ENCODE measurements at regions not wholly inside any gene's neighbourhood (a gene's known extent, or its start where the extent isn't known, plus 50 kb on each side); places are given as distances from the start of the nearest gene placed in this dataset.

DNA sequence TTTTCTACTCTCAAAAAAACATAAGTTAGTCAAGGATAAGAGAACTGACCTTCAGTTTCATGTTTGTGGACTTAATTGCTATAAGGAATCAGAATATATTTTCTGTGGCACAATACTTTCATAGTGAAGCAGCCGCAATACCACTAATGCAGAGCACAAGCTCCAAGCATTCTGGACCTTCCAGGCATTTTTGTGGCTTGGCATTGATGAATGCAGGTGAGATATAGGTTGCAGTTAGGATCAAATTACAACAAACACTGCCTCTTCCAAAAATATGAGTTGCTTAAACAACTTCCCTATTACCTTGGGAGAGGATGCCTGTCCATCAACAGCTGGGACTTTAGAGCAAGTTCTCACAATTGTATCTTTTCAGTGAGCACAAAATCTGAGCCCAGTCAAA, 162.8 kb upstream of the RSPO3 start:
- DNase-seq: no peak
- Mint-ChIP-seq H3K27me3 (ENCODE audit: insufficient read depth, unreplicated experiment) (no peaks in the 10 kb centered on the region), H3K36me3 (ENCODE audit: insufficient read depth, unreplicated experiment) (no peaks in the 10 kb centered on the region), H3K9me3 (ENCODE audit: unreplicated experiment) (peaks cover 10% of the 10 kb centered on the region), H3K27ac (ENCODE audit: unreplicated experiment) (no peak overlapping the region), H3K4me3 (ENCODE audit: unreplicated experiment) (no peak overlapping the region), H3K4me1 (ENCODE audit: low read depth, unreplicated experiment) (peaks cover 30% of the 10 kb centered on the region)
- Histone ChIP-seq H3K9me3 (0 out of 2 replicates have a peak, but pooled peaks cover 2% of the 10 kb centered on the region), H3K4me3 (ENCODE audit: low read depth, low read length) (no peak overlapping the region), H3K36me3 (ENCODE audit: control insufficient read depth, insufficient read depth, low read length) (no peaks in the 10 kb centered on the region), H3K27me3 (replicated peaks; ENCODE audit: control insufficient read depth, insufficient read depth, low read length) (no peaks in the 10 kb centered on the region), H3K4me1 (peaks cover 31% of the 10 kb centered on the region)
- TF ChIP-seq, protein P1, sequence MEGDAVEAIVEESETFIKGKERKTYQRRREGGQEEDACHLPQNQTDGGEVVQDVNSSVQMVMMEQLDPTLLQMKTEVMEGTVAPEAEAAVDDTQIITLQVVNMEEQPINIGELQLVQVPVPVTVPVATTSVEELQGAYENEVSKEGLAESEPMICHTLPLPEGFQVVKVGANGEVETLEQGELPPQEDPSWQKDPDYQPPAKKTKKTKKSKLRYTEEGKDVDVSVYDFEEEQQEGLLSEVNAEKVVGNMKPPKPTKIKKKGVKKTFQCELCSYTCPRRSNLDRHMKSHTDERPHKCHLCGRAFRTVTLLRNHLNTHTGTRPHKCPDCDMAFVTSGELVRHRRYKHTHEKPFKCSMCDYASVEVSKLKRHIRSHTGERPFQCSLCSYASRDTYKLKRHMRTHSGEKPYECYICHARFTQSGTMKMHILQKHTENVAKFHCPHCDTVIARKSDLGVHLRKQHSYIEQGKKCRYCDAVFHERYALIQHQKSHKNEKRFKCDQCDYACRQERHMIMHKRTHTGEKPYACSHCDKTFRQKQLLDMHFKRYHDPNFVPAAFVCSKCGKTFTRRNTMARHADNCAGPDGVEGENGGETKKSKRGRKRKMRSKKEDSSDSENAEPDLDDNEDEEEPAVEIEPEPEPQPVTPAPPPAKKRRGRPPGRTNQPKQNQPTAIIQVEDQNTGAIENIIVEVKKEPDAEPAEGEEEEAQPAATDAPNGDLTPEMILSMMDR (IDR thresholded peaks at IDR 0.05; ENCODE audit: insufficient read depth in 1 of 2, low read depth in 1 of 2, low read length in 1 of 2, severe bottlenecking in 1 of 2, unreplicated experiment in 1 of 2): no peak
- ChIA-PET POLR2A (no interaction called here), CTCF (no interaction called here)
- no TSS peak for BruUV-seq (replicated peaks)
- intact Hi-C loops (cut with micrococcal nuclease; ENCODE audit: unreplicated experiment): no loop called here

DNA sequence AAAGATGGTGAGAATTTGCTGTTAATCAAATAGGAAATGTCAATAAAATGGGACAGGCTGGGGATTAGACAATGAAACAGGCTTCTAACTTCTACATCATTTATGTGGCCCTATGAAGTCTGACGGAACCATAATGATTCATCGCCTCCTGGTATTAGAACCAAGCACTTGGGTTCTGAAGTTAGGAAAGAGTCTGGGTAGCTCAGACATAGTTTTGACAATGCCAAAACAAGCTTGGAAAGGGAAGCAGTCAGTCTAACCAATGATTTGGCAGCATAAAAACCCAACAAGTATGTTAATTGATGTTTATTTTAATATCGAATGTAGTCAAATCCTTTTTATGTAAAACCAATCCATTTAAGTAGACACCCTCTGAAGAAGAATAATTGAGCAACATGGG, 160.8 kb upstream of the RSPO3 start:
- Histone ChIP-seq H3K27me3 (replicated peaks; ENCODE audit: control insufficient read depth, insufficient read depth, low read length) (no peaks in the 10 kb centered on the region), H3K9me3 (0 out of 2 replicates have a peak, but pooled peaks cover 2% of the 10 kb centered on the region), H3K4me1 (peaks cover 17% of the 10 kb centered on the region), H3K4me3 (ENCODE audit: low read depth, low read length) (no peak overlapping the region), H3K36me3 (ENCODE audit: control insufficient read depth, insufficient read depth, low read length) (no peaks in the 10 kb centered on the region)
- Mint-ChIP-seq H3K27me3 (ENCODE audit: insufficient read depth, unreplicated experiment) (no peaks in the 10 kb centered on the region), H3K4me1 (ENCODE audit: low read depth, unreplicated experiment) (peaks cover 15% of the 10 kb centered on the region), H3K9me3 (ENCODE audit: unreplicated experiment) (peaks cover 10% of the 10 kb centered on the region), H3K36me3 (ENCODE audit: insufficient read depth, unreplicated experiment) (no peaks in the 10 kb centered on the region), H3K4me3 (ENCODE audit: unreplicated experiment) (no peak overlapping the region), H3K27ac (ENCODE audit: unreplicated experiment) (no peak overlapping the region)
- POLR2A ChIA-PET: no interaction called here
- DNase-seq: no peak
- intact Hi-C loops (cut with micrococcal nuclease; ENCODE audit: unreplicated experiment): no loop called here
- CTCF ChIA-PET: no interaction called here
- BruUV-seq (replicated peaks): no TSS peak
- TF ChIP-seq, protein P1 (IDR thresholded peaks at IDR 0.05; ENCODE audit: insufficient read depth in 1 of 2, low read depth in 1 of 2, low read length in 1 of 2, severe bottlenecking in 1 of 2, unreplicated experiment in 1 of 2): no peak

DNA sequence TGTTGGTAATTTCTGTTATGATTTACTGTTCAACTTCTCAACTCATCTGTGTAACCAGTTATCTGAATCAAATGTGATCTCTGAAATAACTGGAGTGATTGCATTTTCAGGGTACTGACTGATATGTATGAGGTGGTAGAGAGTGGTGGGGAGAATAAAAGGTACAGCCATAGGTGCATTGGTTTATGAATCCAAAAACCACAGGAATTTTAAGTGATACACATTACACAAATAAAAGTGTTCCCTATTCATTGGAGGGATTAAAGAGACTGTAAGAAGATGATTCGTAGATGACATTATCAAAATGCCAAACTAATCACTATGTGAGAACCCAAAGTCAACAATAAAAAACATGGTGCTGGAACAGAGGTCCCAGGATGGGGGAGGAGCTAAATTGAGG, 158.7 kb upstream of the RSPO3 start:
- H3K4me1 ChIP-seq: peaks cover 17% of the 10 kb centered on the region
- Mint-ChIP-seq H3K27ac (ENCODE audit: unreplicated experiment) (peak overlapping the region; percentile 21), H3K36me3 (ENCODE audit: insufficient read depth, unreplicated experiment) (no peaks in the 10 kb centered on the region), H3K4me3 (ENCODE audit: unreplicated experiment) (no peak overlapping the region), H3K27me3 (ENCODE audit: insufficient read depth, unreplicated experiment) (no peaks in the 10 kb centered on the region), H3K4me1 (ENCODE audit: low read depth, unreplicated experiment) (peaks cover 20% of the 10 kb centered on the region), H3K9me3 (ENCODE audit: unreplicated experiment) (peaks cover 10% of the 10 kb centered on the region)
- no TSS peak for BruUV-seq (replicated peaks)
- H3K36me3 ChIP-seq (ENCODE audit: control insufficient read depth, insufficient read depth, low read length): no peaks in the 10 kb centered on the region
- TF ChIP-seq, protein P1 (IDR thresholded peaks at IDR 0.05; ENCODE audit: insufficient read depth in 1 of 2, low read depth in 1 of 2, low read length in 1 of 2, severe bottlenecking in 1 of 2, unreplicated experiment in 1 of 2): no peak
- H3K4me3 ChIP-seq (ENCODE audit: low read depth, low read length): no peak overlapping the region
- 0 out of 2 replicates have a peak, but pooled peaks cover 2% of the 10 kb centered on the region for H3K9me3 ChIP-seq
- H3K27me3 ChIP-seq (replicated peaks; ENCODE audit: control insufficient read depth, insufficient read depth, low read length): no peaks in the 10 kb centered on the region
- CTCF ChIA-PET: no interaction called here
- no peak for DNase-seq
- intact Hi-C loops (cut with micrococcal nuclease; ENCODE audit: unreplicated experiment): no loop called here
- POLR2A ChIA-PET: no interaction called here

Measured in Caco-2 (cell line).